A172 (cell line): ENCODE measurements at regions not wholly inside any gene's neighbourhood (a gene's known extent, or its start where the extent isn't known, plus 50 kb on each side); places are given as distances from the start of the nearest gene placed in this dataset.
"Not testable (repeated sequence)": the region's sequence is repeated elsewhere in the genome, so short reads cannot be mapped to it uniquely, and the experiment has no call there.

Source experiments
- DNase-seq: peaks from one replicate; pipeline ENCODE4 v3.0.0-alpha.2; 2015; ENCODE audit warnings: low spot score

DNA sequence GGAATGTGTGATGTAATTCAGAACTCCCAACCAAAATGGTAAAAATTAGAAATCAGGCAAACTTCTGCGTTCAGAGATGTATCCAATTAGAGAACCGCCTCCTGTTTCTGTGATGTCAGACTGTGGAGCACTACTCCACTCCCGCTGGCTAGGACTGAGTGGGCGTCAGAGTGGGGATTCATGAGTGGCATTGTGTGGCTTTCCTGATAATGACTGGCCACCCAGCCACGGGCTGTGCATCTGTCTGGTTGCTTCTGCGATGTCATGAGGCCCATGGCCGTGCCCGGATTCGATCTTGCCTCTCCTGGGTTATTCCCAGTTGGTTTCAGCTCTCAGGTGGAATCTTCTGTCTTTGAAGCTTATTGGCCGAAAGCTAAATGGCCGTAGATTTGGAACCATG is 87.1 kb upstream of the KCNA1 start:
- no peak for DNase-seq

DNA sequence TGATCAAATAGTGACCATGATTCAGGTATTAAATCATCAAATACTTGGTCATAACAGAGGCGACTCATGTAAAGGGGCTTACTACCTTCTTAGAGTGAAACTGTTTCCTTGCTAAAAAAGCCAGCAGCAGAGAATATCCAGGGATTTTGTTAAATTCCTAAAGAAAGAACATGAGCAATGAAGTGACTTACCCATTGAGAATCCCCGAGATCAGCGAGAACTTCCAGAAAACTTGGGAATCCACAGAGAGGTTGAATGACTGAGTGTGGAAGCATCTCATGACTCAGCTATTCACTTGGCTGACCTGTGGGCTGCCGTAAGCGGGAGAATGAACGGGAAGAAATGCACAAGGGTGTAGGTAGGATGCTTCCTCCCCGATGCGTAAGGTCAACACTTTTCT is 85.3 kb upstream of the KCNA1 start:
- peak; percentile 64 for DNase-seq

DNA sequence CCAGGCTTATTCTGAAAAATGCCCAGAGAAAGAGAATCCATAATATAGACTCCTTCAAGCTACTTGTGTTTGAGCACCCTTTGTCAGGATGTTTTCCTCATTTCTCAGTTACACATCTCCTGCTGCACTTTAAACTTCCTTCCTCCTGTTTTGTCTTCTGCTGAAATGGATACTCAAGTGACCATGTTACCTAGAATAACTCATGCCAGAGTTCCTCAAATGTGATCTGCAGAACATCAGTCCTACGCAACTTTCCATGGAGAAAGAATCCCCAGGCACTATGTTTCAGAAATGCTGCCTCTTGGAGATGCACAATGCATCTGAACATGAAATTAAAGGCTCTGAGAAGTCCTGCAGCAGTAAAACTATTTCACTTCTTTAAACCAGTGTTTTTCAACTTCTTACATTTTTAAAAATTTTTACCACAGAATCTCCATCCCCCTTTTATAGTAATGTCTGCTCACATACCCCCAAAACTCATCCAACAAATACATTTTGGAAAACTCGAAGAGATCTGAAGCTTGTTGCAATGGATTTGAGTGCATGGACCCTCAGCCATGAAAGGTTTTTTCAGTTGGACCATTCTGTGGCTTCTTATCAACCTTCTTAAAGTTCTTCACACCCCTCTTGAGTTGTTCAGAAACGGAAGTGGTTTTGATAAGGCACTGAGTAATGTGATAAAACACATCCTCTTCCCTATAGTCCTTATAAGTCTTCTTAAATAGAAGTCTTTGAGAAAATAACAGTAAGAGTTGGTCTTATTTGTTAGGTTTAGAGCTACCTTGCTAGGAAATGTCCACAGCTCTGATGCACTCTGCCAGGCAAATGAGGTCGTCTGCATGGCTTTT is 84.5 kb upstream of the KCNA1 start:
- peak; percentile 51 for DNase-seq

DNA sequence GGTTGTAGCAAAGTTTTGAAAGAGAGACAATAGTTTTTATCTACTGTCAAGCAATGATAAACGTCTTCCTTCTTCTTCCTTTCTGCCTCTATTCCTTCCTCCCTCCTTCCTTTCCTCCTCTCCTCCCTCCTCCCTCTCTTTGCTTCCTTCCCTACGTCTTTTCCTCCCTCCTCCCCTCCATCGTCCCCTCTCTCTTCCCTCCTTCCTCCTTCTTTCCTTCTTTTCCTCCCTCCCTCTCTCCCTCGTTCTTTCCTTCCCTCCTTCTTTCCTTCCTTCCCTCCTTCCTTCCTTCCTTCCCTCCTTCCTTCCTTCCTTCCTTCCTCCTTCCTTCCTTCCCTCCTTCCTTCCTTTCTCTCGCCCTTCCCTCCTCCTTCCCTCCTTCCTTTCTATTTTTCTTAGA is 82.8 kb upstream of the KCNA1 start:
- no peak for DNase-seq

DNA sequence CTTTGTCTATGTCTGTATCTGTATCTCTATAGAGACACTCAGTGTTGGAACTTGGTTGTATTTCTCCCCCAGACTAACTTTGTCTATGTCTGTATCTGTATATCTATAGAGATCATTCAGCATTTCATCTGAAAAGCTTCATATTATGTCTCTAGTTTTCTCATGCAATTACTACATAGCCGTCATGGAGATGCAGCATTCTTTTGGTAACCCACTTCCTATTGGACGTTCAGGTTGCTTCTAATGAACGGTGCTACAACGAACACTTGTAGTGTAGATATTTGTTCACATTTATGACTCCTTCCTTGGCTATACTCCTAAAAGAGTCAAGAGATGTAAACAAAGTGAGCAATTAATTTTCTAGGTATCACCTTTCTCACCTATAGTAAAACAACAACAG is 81.5 kb upstream of the KCNA1 start:
- no peak for DNase-seq

DNA sequence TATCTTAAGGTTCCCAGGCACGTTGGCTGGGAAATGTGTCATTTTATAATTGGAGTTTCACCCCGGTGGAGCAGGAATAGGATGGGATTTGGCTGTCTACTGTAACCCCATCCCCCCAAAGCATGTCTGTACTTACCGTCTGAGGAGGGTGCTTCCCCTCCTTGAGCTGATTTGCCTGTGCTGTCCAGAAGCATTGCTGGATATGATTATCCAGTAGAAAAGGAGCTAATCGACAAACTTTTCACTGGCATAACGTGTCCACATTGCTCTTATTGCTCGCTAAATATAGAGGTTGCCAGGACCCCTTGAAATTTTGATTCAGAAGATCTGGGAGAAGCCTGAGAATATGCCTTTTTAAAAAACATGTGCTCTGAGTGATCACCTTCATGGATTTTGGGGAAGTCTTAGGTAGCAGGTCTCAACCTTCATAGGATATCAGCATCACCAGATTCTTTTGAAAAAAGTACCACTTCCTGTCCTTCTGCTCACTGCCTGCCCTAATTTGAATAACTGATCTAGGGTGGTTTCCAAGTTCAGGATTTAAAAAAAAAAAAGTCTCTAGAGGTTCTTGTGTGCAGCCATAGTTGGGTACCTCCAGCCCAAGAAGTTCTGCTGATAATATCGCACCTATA is 80.4 kb upstream of the KCNA1 start:
- no peak for DNase-seq

DNA sequence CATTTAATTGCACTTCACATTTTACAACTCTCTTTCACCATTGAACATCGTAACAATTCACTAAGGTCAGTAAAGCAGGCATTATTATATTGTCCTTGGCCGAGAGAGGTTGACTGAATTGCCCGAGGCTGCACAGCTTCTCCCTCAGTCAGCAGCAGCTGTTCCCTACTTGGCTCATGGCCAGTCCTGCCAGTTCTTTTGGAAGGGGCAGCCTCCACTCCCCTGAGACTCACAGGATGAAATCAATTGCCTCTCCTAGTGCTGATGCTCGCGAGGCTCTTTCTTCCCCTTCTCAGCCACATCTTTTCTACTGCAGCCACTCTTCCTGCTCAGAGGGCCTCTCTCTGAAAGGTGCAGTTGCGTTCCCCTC is 79.9 kb upstream of the KCNA1 start:
- DNase-seq, result no peak

DNA sequence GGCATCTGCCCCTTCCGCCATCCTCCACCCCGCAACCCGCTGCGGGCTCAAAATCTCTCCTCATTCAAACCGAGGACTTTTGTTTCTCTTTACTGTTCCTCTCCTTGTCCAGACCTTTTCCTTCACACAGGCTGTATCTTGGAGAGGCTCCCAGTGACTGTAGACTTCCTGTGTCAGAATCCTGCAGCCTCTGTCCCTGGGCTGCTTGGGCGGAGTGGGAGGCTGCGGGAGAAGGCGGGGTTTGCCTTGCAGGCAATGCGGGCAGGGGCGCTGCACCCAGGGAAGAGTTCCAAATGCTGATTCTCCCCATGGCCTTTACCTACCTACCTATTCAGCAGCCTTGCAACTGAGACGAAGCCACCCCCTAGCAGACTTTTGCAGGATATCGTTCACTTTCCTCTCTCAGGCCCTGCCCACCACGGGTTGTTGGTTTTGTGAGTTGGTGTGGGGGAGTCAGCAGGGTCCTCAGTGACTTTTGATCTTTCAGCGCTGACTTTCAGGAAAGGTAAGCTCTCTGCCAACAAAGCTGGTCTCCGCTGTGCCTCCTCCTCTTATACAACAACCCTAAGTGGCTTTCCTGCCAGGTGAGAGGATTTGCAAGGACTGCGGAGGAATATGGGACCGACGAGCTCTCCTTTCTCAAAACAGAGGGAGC is 79.0 kb upstream of the KCNA1 start:
- DNase-seq, result no peak

DNA sequence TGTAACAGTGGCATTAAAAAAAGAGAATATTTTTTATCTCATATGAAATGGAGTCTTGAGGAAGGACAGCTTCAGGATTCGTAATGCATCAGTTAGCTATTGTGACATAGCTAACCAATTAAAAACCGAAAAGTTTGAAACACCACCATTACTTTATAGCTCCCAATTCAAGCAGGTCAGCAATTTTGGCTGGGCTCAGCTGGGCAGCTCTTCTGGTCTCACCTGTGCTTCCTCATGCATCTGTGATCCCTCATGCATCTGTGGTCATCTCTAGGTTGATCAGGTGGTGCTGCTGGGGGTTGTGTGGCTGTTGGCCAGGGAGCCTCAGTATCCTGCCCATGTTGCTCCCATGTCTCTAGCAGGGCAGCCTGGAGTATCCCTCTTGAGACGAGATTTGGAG is 76.7 kb upstream of the KCNA1 start:
- DNase-seq, result no peak

DNA sequence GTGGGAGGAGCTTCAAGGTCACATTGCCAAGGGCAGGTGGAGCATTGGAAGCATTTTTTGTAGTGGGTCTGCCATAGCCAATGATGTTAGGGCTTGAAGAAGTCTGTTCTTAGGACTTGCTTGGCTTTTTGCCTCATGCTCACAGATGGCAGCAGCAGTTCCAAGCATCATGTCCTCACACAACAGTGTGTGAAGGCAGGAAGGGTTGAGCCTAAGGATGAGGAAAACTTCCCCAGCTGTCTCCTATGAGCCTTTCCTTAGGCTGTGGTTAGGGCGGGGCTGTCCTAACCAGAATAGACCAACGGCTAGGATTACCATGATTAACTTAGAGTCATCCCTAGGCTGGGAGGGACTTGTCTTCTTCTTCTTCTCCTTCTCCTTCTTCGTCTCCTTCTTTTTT is 76.2 kb upstream of the KCNA1 start:
- DNase-seq, result no peak

DNA sequence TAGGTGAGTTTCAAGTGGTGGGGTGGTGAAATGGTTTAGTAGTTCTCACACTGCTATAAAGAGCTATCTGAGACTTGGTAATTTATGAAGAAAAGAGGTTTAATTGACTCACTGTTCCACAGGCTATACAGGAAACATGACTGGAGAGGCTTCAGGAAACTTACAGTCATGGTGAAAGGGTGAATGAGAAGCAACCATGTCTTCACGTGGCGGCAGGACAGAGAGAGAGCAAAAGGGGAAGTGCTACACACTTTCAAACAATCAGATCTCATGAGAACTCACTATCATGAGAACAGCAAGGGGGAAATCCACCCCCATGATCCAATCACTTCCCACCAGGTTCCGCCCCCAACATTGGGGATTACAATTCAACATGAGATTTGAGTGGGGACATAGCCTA is 67.3 kb upstream of the KCNA1 start:
- DNase-seq, result not testable (repeated sequence)

DNA sequence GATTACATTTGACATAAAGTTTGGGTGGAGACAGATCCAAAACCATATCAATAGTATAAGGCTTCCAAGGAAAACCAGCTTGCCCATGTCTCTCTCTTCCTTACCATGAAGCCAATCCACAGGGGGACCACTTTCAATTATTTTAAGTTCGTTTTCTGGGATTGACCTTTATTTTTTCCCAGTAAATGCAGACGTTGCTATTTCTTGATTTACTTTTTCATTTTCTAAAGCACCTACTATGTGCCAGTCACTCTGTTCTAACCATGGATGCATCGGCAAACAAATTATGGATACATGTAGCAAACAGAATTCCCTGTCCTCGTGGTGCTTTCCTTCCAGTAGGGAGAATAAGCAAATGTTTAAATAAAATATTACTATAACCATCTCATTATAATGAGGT is 65.8 kb upstream of the KCNA1 start:
- no peak for DNase-seq

DNA sequence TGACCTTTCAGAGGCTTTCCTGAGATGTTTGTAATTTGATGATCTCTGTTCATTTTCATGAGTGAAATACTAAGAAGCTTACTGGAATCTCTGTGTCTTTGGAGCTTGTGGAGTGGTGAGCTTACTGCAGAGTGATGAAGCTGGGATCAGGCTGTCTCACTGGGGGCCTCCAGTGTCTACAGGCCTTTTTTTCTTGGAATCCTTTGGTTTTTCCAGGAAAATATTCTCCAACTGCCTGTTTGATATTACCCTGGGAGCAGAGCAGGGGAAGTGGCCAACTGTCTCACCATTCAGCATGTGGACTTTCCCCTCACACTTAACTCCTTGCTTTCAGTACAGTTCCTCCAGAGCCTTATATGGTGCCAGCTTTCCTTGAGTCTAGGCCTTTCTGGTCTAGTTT is 62.0 kb upstream of the KCNA1 start:
- no peak for DNase-seq

DNA sequence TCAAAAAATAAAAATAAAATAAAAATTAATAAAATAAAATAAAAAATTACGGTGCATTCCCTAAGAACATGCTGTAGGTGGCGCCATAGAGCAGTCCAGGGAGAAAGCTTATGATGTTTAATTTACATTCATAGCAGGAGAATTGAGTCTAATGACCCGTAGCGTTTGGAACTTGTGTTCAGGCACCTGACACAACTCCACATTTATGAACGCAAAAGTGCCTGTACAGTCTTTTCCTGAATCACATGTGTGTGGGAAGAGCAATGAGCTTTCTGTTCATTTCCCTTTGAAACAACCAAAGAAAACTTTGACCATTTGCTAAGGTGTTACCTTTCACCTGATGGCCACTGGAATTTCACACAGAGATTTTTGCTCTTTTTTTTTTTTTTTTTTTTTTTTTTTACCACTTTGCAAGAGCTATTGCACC is 60.6 kb upstream of the KCNA1 start:
- DNase-seq, result no peak

DNA sequence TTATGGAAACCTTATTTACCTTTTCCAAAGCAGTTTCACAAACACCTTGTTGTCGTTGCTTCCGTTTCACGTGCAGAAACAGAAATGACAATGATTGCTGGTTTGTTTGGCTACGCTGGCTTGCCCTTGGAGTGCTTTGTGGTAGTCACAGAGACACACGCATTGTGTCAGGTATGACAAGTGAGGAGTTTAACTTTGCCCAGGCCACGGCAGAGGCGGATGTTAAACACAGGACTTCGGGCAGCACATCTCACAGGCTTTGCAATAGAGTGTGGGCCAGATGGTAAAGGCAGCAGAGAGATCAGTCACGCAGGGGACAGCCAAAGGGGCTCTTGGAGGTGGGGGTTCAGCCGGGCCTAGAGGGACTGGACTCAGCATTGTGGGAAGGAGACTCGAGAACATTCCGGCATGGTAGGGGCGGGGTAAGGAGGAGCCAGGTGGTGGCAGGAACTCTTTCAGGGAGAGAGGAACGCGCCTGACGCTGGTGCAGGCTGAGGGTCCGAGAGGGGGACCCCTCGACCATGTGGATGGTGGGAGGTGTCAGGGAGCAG is 59.8 kb upstream of the KCNA1 start:
- no peak for DNase-seq

DNA sequence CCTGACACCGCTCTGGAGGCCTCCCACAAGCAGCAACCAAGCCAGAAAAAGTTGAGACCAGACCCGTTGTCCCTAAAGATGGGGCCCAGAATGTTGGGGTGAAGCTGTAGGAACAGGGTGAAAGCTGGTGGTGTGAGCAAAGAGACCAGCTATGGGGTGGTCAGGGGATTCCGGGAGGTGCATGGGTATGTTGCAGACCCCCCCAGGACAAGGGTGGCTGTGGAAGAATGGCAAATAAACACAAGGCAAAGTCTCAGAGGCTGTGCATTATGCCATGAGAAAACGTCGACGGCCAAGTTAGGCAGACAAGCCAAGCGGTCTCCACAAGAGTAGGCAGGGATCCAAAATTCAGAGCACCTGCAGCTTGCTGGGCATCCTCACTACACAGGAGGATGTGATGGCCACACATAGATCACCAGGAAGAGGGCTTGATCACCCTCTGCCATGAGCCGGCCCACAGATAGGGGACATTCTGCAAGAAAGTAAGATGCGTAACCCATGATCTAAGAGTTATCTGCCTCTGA is 58.8 kb upstream of the KCNA1 start:
- DNase-seq, result no peak

DNA sequence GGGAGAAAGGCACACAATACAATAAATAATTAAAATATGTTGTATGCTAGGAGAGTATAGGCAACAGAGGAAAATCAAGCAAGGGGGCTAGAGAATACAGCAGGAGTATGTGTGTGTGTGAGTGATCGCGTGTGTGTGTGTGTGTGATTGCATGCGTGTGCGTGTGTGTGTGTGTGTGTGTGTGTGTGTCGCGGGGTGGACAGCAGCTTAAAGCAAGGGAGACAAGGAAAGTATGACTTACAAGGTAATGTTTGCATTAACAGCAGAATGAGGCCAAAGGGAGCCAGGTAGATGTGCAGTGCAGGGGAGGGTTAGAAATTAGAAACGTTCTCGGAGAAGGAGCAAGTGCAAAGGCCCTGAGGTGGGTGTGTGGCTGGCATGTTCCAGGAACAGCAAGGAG is 57.4 kb upstream of the KCNA1 start:
- DNase-seq, result no peak

DNA sequence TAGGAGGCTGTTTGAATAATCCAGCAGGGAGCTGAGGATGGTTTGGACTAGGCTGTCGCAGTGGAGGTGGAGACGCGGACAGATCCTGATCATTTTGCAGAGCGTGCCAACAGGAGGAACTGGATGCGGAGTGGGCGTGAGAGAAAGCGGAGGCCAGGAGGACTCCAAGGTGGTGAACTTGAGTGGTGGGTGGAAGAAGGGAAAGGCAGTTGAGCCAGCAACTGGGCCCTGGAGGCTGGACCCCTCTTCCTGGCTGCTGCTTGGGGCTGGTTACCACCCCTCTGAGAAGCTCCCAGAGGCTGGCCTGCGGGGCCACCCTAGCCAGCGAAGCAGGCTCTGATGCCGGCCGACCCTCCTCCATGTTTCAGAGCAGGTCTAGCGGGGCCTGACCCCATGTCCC is 56.8 kb upstream of the KCNA1 start:
- DNase-seq, result no peak

DNA sequence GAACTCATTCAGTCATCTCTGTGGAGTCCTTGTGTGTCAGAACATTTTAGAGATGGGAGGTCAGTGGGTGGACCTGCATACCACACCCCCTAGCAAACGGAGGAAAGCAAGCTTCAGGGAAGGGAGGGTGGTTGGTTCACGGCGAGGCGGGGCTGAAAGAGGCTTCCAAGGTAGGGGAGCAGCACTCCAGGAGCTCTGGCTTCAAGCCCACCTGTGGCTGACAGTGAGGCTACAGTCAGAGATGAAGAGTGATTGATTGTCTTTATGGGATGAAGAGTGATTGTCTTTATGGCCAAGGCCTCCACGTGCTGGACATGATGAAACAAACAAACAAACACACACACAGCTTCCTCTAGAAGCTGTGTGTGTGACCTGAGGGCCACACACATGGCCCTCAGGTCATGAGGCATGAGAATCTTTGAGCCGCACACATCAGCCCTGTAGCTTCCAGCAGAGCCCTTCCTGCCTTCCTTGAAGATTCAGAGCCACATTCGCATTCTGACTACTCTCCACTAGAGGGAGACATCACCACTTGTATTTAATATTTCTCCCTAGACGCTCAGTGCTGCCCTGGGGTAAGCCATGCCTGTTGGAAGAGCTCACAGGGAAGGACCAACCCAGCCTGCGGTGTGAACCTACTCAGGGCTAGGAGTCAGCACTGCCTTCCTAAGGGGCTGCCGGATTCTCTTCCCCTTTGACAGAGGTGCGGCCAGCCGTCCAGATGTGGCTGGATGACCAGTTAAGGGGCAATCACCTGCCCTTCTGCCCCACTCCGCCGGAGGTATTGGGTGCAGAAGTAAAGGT is 54.4 kb upstream of the KCNA1 start:
- peak; percentile 66 for DNase-seq

DNA sequence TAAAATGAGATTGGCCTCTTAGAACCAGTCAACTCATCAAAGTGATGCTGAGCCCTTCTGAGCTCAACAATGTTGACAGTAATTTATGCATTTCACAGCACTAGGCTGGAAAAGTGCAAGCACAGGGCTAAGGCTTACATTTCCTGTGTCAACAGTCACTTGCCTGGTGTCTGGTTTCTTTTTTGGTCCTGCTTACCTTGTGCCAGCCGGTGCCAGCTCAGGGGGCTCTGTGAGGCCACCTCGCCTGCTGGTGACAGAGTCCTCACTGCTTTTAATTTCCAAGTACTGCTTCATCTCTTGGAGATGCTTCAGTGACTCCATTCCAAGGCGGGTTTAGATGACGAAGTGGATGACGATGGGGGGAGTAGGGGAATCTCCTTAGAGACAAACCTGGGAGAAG is 53.1 kb upstream of the KCNA1 start:
- no peak for DNase-seq

DNA sequence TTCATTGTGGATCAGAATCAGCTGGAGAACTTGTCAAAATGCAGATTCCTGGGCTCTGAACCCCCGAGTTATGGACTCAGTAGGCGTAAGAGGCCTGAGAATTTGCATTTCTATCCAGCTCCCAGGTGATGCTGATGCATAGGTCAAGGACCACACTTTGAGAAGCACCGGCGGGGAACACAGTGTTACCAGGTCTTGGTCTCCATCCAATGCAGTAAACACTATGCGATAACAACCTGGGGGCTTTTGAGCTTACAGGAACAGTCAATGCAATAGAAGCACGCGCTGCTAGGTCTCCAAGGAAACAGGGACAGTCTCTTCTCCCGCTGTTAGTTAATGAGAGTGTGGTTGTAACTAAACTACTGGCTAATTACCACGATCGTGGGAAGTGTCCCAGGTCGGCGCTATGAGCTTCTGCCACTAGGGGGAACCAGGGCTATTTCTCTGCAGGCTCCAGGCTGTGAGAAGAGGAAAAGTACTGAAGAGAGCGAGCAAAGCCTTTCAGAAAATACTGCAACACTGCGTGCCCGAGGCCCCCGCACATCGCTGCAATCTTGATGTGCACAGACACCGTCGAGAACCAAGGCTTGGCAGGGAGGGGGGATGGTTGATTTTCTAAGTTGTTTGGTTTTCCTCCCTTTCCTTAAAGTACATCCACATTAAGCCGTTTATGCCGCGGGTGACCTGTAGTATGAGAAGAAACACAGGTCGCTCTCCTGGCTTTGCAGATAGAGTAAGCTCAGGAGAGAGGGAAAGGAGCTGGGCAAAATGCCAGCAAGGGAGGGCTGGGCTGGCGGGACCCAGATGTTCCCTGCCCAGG is 52.0 kb upstream of the KCNA1 start:
- peak; percentile 19 for DNase-seq
